H9 (cell line): ENCODE measurements at regions not wholly inside any gene's neighbourhood (a gene's known extent, or its start where the extent isn't known, plus 50 kb on each side); places are given as distances from the start of the nearest gene placed in this dataset.

Experiments used
- DNase-seq: peaks from one replicate; pipeline ENCODE4 v3.0.0-alpha.2; 2017
- H2AFZ ChIP-seq: one replicate; pipeline ENCODE4 v1.6.1; 2013; ENCODE audit warnings: mild to moderate bottlenecking, low read length, control low read depth, moderate library complexity
- H2AK5ac ChIP-seq: 2 replicates; pipeline ENCODE4 v1.6.1; 2013; ENCODE audit warnings: low read length, control low read depth, mixed read lengths; ENCODE audit not compliant: insufficient read length
- H2BK120ac ChIP-seq: one replicate; pipeline ENCODE4 v1.6.1; 2013; ENCODE audit warnings: low read depth, mild to moderate bottlenecking, low read length, control low read depth, inconsistent platforms; ENCODE audit not compliant: poor library complexity, severe bottlenecking
- H2BK12ac ChIP-seq: 2 replicates; pipeline ENCODE4 v1.6.1; 2013; ENCODE audit warnings: low read length, control low read depth, mixed read lengths, low read depth; ENCODE audit not compliant: insufficient read length
- H2BK15ac ChIP-seq: 2 replicates; pipeline ENCODE4 v1.6.1; 2013; ENCODE audit warnings: low read depth, low read length, control low read depth
- H2BK20ac ChIP-seq: one replicate; pipeline ENCODE4 v1.6.1; 2013; ENCODE audit warnings: low read depth, mild to moderate bottlenecking, low read length, control low read depth, inconsistent platforms; ENCODE audit not compliant: poor library complexity, severe bottlenecking
- H2BK5ac ChIP-seq: 2 replicates; pipeline ENCODE4 v1.6.1; 2013; ENCODE audit warnings: low read length, control low read depth, mixed read lengths; ENCODE audit not compliant: insufficient read length
- H3K14ac ChIP-seq: 2 replicates; pipeline ENCODE4 v1.6.1; 2013; ENCODE audit warnings: low read length, control low read depth; ENCODE audit not compliant: insufficient read depth
- H3K18ac ChIP-seq: 2 replicates; pipeline ENCODE4 v1.6.1; 2013; ENCODE audit warnings: low read depth, mild to moderate bottlenecking, mixed read lengths, low read length, control low read depth; ENCODE audit not compliant: insufficient read length
- H3K23ac ChIP-seq: 2 replicates; pipeline ENCODE4 v1.6.1; 2013; ENCODE audit warnings: low read length, control low read depth, mixed read lengths, low read depth; ENCODE audit not compliant: insufficient read length
- H3K23me2 ChIP-seq: 2 replicates; pipeline ENCODE4 v1.6.1; 2013; ENCODE audit warnings: low read depth, mild to moderate bottlenecking, mixed read lengths, low read length, control low read depth; ENCODE audit not compliant: insufficient read length, poor library complexity, severe bottlenecking
- H3K27ac ChIP-seq: 2 replicates; pipeline ENCODE4 v1.5.1; 2013; ENCODE audit warnings: low read length, control low read depth, mixed read lengths, low read depth; ENCODE audit not compliant: insufficient read length
- H3K27me3 ChIP-seq: 2 replicates; pipeline ENCODE4 v1.6.1; 2013; ENCODE audit warnings: low read length, control low read depth, inconsistent platforms; ENCODE audit not compliant: insufficient read depth
- H3K4ac ChIP-seq: 2 replicates; pipeline ENCODE4 v1.6.1; 2013; ENCODE audit warnings: low read depth, mild to moderate bottlenecking, control low read depth, inconsistent platforms, low read length, moderate library complexity
- H3K4me1 ChIP-seq: 2 replicates; pipeline ENCODE4 v1.6.1; 2013; ENCODE audit warnings: low read length, control low read depth, inconsistent platforms; ENCODE audit not compliant: insufficient read depth
- H3K4me2 ChIP-seq: 2 replicates; pipeline ENCODE4 v1.6.1; 2013; ENCODE audit warnings: low read length, control low read depth, mixed read lengths; ENCODE audit not compliant: insufficient read length, insufficient read depth
- H3K56ac ChIP-seq: 2 replicates; pipeline ENCODE4 v1.6.1; 2013; ENCODE audit warnings: low read depth, mild to moderate bottlenecking, mixed read lengths, low read length, control low read depth; ENCODE audit not compliant: insufficient read length
- H3K79me1 ChIP-seq: 2 replicates; pipeline ENCODE4 v1.6.1; 2013; ENCODE audit warnings: low read depth, mild to moderate bottlenecking, moderate library complexity, low read length, control low read depth, inconsistent platforms; ENCODE audit not compliant: insufficient read depth, poor library complexity, severe bottlenecking
- H3K79me2 ChIP-seq: 2 replicates; pipeline ENCODE4 v1.6.1; 2013; ENCODE audit warnings: low read length, control low read depth, inconsistent platforms; ENCODE audit not compliant: insufficient read depth
- H3K9ac ChIP-seq: 2 replicates; pipeline ENCODE4 v1.6.1; 2013; ENCODE audit warnings: low read length, control low read depth, mixed read lengths; ENCODE audit not compliant: insufficient read length; ENCODE audit errors: extremely low read depth
- H3K9me3 ChIP-seq: one replicate; pipeline ENCODE4 v1.6.1; 2013; ENCODE audit warnings: low read depth, low read length, inconsistent platforms; ENCODE audit not compliant: control insufficient read depth
- H3T11ph ChIP-seq: one replicate; pipeline ENCODE4 v1.6.1; 2013; ENCODE audit warnings: mild to moderate bottlenecking, low read length, control low read depth, inconsistent platforms
- H4K20me1 ChIP-seq: one replicate; pipeline ENCODE4 v1.6.1; 2013; ENCODE audit not compliant: control insufficient read depth, insufficient read length, insufficient read depth
- H4K5ac ChIP-seq: 2 replicates; pipeline ENCODE4 v1.6.1; 2013; ENCODE audit warnings: low read depth, mild to moderate bottlenecking, mixed read lengths, low read length, control low read depth; ENCODE audit not compliant: insufficient read length
- H4K8ac ChIP-seq: replicated peaks from 2 replicates; pipeline ENCODE4 v1.6.1; 2013; ENCODE audit warnings: low read length, control low read depth, mixed read lengths, low read depth; ENCODE audit not compliant: insufficient read length
- H4K91ac ChIP-seq: 2 replicates; pipeline ENCODE4 v1.6.1; 2013; ENCODE audit warnings: low read depth, mild to moderate bottlenecking, moderate library complexity, mixed read lengths, low read length, control low read depth; ENCODE audit not compliant: insufficient read length
- H3K27ac Mint-ChIP-seq, 3 experiments: 2 replicates in 2 of 3; 3 replicates in 1 of 3; pipeline ENCODE4 v1.8.0; 2020 to 2021; ENCODE audit warnings: mixed read lengths in 3 of 3, mild to moderate bottlenecking in 1 of 3, moderate library complexity in 1 of 3
- H3K27me3 Mint-ChIP-seq: 2 replicates; pipeline ENCODE4 v1.8.0; 2021; ENCODE audit warnings: low read depth, mild to moderate bottlenecking, moderate library complexity, mixed read lengths
- H3K36me3 Mint-ChIP-seq, 3 experiments: 2 replicates in 2 of 3; 3 replicates in 1 of 3; pipeline ENCODE4 v1.8.0; 2020 to 2021; ENCODE audit warnings: low read depth in 3 of 3, mixed read lengths in 3 of 3; ENCODE audit not compliant: insufficient read depth in 1 of 3
- H3K4me1 Mint-ChIP-seq, 2 experiments: 2 replicates each; pipeline ENCODE4 v1.8.0; 2020; ENCODE audit warnings: mixed read lengths in 2 of 2
- H3K4me3 Mint-ChIP-seq, 2 experiments: 2 replicates in 1 of 2; 3 replicates in 1 of 2; pipeline ENCODE4 v1.8.0; 2020 to 2021; ENCODE audit warnings: mild to moderate bottlenecking in 2 of 2, mixed read lengths in 2 of 2, moderate library complexity in 1 of 2
- H3K9me3 Mint-ChIP-seq, 2 experiments: 2 replicates in 1 of 2; 3 replicates in 1 of 2; pipeline ENCODE4 v1.8.0; 2020; ENCODE audit warnings: mild to moderate bottlenecking in 2 of 2, mixed read lengths in 2 of 2, moderate library complexity in 1 of 2
- WGBS: extraction: QIAGEN DNeasy Blood & Tissue Kit; methylation state at CpG from one replicate; pipeline ENCODE4 v1.1.7; 2013; ENCODE audit warnings: missing lambda C conversion rate, low lambda C conversion rate, mixed read lengths; ENCODE audit not compliant: insufficient read length; ENCODE audit errors: extremely low coverage; 5-methylcytosine and 5-hydroxymethylcytosine counted together
- TF ChIP-seq, protein P1 (sequence below): fragments of 200-600 bp; sonication (generic); conservative IDR thresholded peaks from 3 replicates; pipeline ENCODE4 v1.8.0; 2021; ENCODE audit warnings: antibody characterized with exemption, mild to moderate bottlenecking

DNA sequence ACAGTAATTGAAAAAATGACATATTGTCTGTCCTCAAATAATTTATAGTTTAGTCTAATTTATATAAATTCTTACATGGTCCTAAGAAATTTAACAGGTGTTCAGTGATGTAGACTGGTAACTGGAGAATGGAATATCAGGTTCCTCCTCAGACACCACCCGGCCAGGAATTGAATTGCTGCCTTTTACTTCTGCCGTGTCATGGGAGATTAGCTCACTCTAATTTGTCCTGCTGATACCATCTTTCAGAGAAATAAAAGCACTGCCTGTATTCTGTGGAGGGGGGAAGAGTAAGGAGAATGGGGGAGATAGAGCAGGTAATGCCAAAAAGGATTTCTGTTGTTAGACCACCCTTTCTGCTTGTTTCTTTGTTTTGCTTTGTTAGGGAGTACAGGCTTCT lies 125.2 kb upstream of the KLHL4 start:
- no peak overlapping the region for H2AK5ac ChIP-seq
- no peak overlapping the region for H4K5ac ChIP-seq
- Mint-ChIP-seq H3K27ac (peak overlapping the region in 2 of 3 experiments; percentile 3 to 47; a peak in 3 of 7 replicates), H3K36me3 (no peaks in the 10 kb centered on the region), H3K4me1 (peaks cover 5 to 6% of the 10 kb centered on the region in 2 experiments), H3K9me3 (no peaks in the 10 kb centered on the region), H3K27me3 (no peaks in the 10 kb centered on the region), H3K4me3 (no peak overlapping the region)
- no peak overlapping the region for H4K91ac ChIP-seq
- no peaks in the 10 kb centered on the region for H3K27me3 ChIP-seq
- TF ChIP-seq, protein P1, sequence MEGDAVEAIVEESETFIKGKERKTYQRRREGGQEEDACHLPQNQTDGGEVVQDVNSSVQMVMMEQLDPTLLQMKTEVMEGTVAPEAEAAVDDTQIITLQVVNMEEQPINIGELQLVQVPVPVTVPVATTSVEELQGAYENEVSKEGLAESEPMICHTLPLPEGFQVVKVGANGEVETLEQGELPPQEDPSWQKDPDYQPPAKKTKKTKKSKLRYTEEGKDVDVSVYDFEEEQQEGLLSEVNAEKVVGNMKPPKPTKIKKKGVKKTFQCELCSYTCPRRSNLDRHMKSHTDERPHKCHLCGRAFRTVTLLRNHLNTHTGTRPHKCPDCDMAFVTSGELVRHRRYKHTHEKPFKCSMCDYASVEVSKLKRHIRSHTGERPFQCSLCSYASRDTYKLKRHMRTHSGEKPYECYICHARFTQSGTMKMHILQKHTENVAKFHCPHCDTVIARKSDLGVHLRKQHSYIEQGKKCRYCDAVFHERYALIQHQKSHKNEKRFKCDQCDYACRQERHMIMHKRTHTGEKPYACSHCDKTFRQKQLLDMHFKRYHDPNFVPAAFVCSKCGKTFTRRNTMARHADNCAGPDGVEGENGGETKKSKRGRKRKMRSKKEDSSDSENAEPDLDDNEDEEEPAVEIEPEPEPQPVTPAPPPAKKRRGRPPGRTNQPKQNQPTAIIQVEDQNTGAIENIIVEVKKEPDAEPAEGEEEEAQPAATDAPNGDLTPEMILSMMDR = no peak
- H3K56ac ChIP-seq = no peak overlapping the region
- H3T11ph ChIP-seq = no peak overlapping the region
- no peak overlapping the region for H2BK20ac ChIP-seq
- H3K9ac ChIP-seq = no peak overlapping the region
- no peak overlapping the region for H4K8ac ChIP-seq
- H3K9me3 ChIP-seq = no peaks in the 10 kb centered on the region
- H3K4me2 ChIP-seq = no peak overlapping the region
- H3K27ac ChIP-seq = no peak overlapping the region
- H2BK12ac ChIP-seq = no peak overlapping the region
- no peak overlapping the region for H3K18ac ChIP-seq
- no peak overlapping the region for H3K4ac ChIP-seq
- WGBS = no CpG with 5 or more reads among the region's 2 CpGs
- no peaks in the 10 kb centered on the region for H4K20me1 ChIP-seq
- no peak overlapping the region for H2BK120ac ChIP-seq
- H3K79me2 ChIP-seq = no peaks in the 10 kb centered on the region
- no peaks in the 10 kb centered on the region for H3K23me2 ChIP-seq
- no peak overlapping the region for H2BK15ac ChIP-seq
- DNase-seq = no peak
- no peak overlapping the region for H3K23ac ChIP-seq
- H3K79me1 ChIP-seq = no peaks in the 10 kb centered on the region
- H3K4me1 ChIP-seq = no peaks in the 10 kb centered on the region
- no peak overlapping the region for H2BK5ac ChIP-seq
- no peak overlapping the region for H2AFZ ChIP-seq
- no peak overlapping the region for H3K14ac ChIP-seq
